ENCODE measurements at regions not wholly inside any gene's neighbourhood (a gene's known extent, or its start where the extent isn't known, plus 50 kb on each side); places are given as distances from the start of the nearest gene placed in this dataset.
"Not testable (repeated sequence)": the region's sequence is repeated elsewhere in the genome, so short reads cannot be mapped to it uniquely, and the experiment has no call there.

GRCh38 chr13:24967970-24968369 lies 128.0 kb upstream of the PABPC3 start:
- not testable (repeated sequence) for TF ChIP-seq CTCF, POLR2A (IDR thresholded peaks at IDR 0.05)

Data from body of pancreas (tissue), 4 donors.